T-helper 17 cell (primary cell): ENCODE measurements at regions not wholly inside any gene's neighbourhood (a gene's known extent, or its start where the extent isn't known, plus 50 kb on each side); places are given as distances from the start of the nearest gene placed in this dataset.

Experiments
- ATAC-seq: fragments of 150-1000 bp; cut with Tn5 transposase; 2 replicates; pipeline ENCODE4 v1.10.0; 2021; ENCODE audit warnings: mild to moderate bottlenecking, moderate library complexity
- DNase-seq, 3 donors: peaks; one replicate each; pipeline versions ENCODE4 v3.0.0 to v3.0.0-alpha.2; 2020 to 2021
- H3K9me3 ChIP-seq: one replicate; pipeline ENCODE4 v1.7.0; 2013; ENCODE audit warnings: low read length, mild to moderate bottlenecking; ENCODE audit not compliant: control insufficient read depth, poor library complexity, severe bottlenecking
- H3K27ac Mint-ChIP-seq: one replicate; pipeline ENCODE4 v1.8.0; 2022; ENCODE audit warnings: mild to moderate bottlenecking, moderate library complexity, mixed read lengths
- H3K27me3 Mint-ChIP-seq: one replicate; pipeline ENCODE4 v1.8.0; 2022; ENCODE audit warnings: mixed read lengths
- H3K36me3 Mint-ChIP-seq: one replicate; pipeline ENCODE4 v1.8.0; 2022; ENCODE audit warnings: low read depth, mixed read lengths
- H3K4me1 Mint-ChIP-seq: one replicate; pipeline ENCODE4 v1.8.0; 2022; ENCODE audit warnings: mild to moderate bottlenecking, mixed read lengths
- H3K4me3 Mint-ChIP-seq: one replicate; pipeline ENCODE4 v1.8.0; 2022; ENCODE audit warnings: mild to moderate bottlenecking, moderate library complexity, mixed read lengths

DNA sequence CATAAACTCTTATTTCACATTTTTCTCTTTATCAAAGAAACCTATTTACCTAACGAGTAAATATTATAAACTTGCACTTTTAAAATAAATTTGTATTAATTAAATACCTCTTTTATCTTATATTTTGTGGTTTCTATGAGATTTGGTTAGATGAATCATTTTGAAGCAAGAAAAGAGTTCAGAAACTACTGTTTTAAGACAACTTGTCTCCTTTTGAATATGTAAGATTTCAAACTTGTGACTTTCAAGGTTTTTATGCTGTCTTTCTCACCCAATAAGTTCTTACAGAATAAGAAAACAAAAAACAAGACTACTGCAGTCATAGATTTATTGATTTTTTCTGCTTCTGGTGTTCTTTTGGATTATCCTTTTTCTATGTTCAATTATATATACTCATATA lies 339.0 kb downstream of the SNAPC1 start:
- H3K9me3 ChIP-seq = no peaks in the 10 kb centered on the region
- ATAC-seq (no peak), DNase-seq (no peak)
- H3K27ac Mint-ChIP-seq = no peak overlapping the region
- H3K4me1 Mint-ChIP-seq = no peaks in the 10 kb centered on the region
- no peaks in the 10 kb centered on the region for H3K36me3 Mint-ChIP-seq
- peaks cover 25% of the 10 kb centered on the region for H3K27me3 Mint-ChIP-seq
- H3K4me3 Mint-ChIP-seq = no peak overlapping the region

DNA sequence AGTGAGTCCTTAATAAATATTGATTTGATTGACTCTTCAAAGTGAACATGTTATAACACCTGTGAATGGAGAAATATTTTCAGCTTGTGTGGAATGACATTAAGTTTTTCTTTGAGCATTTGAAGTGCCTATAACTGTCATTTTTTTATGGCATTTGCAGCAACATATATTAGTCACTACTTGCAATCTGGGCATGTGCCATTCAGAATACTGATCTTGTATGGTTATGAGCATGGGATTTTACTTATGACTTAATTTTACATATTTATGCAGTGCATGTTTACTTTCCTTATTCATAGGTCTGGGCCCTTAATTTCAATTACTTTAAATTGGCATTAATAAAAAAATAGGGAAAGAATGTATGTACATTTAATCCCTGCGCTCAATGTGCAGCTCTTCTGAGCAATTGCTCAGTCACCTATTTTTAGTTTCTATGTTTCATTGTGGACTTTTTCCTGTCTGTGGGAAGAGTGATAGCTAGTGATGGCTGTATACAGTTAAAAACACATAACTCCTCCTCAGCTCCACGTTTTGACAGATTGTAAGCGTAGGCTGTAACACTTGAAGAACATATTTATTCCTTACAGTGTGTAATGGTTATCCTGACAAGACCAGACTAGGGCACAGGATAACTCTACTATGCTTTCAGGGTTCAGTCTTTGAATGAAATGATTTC lies 339.6 kb downstream of the SNAPC1 start:
- DNase-seq (no peak), ATAC-seq (no peak)
- no peaks in the 10 kb centered on the region for H3K9me3 ChIP-seq
- Mint-ChIP-seq H3K4me1 (no peaks in the 10 kb centered on the region), H3K4me3 (no peak overlapping the region), H3K27ac (no peak overlapping the region), H3K27me3 (peaks cover 30% of the 10 kb centered on the region), H3K36me3 (no peaks in the 10 kb centered on the region)

DNA sequence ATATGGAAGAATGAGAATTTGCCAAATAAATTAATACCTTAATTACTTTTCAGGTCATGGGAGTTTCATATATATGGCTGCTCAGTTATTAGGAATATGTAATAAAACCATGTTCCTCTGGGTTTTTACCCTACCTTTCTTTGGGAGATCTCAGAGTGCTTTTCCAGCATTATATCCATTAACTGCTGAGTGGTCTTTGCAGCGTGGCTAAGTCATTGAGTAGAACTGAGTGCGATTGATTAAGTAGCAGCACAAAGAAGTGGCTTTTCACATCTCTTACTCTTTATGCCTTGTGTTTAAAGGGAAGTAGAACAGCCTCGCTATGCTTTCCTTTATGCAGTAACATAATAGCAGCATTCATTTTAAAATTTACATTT lies 340.1 kb downstream of the SNAPC1 start:
- no peak for ATAC-seq
- no peak overlapping the region for H3K4me3 Mint-ChIP-seq
- no peak overlapping the region for H3K27ac Mint-ChIP-seq
- H3K4me1 Mint-ChIP-seq = no peaks in the 10 kb centered on the region
- H3K27me3 Mint-ChIP-seq = peaks cover 35% of the 10 kb centered on the region
- DNase-seq = no peak
- no peaks in the 10 kb centered on the region for H3K36me3 Mint-ChIP-seq
- H3K9me3 ChIP-seq = no peaks in the 10 kb centered on the region

DNA sequence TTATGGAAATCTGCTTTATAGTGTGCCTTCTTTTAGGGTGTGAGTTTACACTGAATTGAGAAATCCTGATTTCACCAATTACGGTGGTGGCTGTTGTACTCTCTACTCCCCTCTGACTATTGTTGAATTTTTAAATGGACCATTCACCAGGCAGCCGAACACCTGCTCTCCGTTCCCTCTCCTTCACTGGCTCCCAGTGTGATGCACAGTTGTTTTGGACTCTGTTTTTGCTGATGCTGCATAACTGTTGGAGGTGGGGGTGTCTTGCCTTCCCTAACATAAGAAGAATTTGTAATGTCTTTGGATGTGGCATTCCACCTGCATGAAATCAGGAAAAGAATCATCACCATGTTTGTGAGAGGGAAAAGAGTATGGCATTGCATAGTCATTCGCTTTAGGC lies 341.2 kb downstream of the SNAPC1 start:
- DNase-seq (no peak), ATAC-seq (no peak)
- no peak overlapping the region for H3K4me3 Mint-ChIP-seq
- H3K36me3 Mint-ChIP-seq = no peaks in the 10 kb centered on the region
- H3K27ac Mint-ChIP-seq = no peak overlapping the region
- H3K4me1 Mint-ChIP-seq = no peaks in the 10 kb centered on the region
- H3K27me3 Mint-ChIP-seq = peaks cover 28% of the 10 kb centered on the region
- H3K9me3 ChIP-seq = no peaks in the 10 kb centered on the region

DNA sequence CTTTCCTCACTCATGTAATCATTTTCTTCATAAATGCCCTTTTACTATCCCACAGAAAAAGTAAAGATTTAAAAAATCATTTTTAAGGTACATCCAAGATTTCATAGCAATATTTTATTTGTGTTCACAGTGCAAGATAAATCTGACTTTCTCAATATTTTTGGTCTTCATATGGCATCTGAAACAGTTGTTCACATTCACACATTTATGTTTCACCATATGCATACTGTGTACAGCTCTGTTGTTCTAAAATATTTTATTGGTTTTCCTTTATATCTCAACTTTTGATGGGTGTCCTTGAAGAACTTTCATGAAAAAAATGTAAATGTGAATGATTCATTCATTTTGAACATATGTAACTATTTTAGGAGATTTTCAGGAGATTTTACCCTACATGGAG lies 348.7 kb downstream of the SNAPC1 start:
- H3K27me3 Mint-ChIP-seq = peaks cover 63% of the 10 kb centered on the region
- ATAC-seq (no peak), DNase-seq (no peak)
- H3K9me3 ChIP-seq = no peaks in the 10 kb centered on the region
- H3K4me1 Mint-ChIP-seq = no peaks in the 10 kb centered on the region
- H3K4me3 Mint-ChIP-seq = no peak overlapping the region
- no peak overlapping the region for H3K27ac Mint-ChIP-seq
- no peaks in the 10 kb centered on the region for H3K36me3 Mint-ChIP-seq

DNA sequence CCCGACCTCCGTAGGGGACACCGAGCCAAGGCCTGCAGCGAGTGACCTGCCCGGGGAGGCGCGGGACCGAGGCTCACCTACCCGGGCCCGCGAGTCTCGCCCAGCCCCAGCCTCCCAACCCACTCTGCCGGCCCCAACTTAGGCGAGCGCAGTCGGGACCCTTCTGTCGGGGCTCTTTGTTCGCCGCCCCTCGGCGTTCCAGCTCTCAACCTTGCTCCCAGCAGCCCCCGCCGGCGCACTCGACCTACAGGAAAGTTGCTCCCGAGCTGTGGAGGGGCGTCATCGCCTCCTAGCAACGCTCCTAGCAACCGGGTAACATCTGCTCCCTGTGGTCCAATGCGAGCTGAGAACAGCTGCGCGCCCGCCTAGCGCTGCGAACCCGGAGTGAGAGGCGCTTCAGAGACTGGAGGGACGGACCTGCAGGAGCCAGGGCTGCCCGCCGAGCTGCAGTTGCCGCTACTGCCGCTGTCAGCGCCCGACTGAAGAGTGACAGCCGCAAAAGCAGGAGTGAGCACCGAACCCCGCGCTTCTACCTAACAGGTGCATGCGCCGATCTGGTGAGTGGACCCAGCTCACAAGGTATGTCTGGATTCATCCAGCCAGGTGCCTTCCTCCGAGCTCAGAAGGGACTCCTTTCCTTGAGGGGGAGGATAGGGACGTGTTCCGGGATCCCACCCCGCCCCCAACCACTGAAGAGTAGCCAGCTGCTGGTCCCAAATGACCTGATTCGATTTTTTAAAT lies 355.0 kb downstream of the SNAPC1 start:
- peak; percentile 91 for ATAC-seq
- peaks cover 70% of the 10 kb centered on the region for H3K27me3 Mint-ChIP-seq

DNA sequence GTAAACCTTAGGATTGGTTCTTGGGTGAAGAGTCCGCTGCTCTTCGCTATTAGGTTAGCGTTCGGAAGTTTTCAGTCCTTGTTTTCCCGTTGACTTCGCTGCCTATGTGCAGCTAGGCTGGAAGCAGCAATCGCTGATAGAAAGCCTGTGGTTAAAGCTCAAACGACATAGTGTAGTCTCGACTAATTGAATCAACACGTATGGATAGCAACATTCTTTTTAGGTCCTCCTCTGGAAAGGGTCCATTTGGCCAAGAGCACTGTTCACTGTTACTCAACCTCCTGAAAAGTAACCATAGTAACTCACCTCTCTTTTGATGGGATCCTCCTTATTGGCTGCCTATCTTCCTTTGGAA lies 355.5 kb downstream of the SNAPC1 start:
- H3K27me3 Mint-ChIP-seq = peaks cover 76% of the 10 kb centered on the region
- H3K4me1 Mint-ChIP-seq = peaks cover 5% of the 10 kb centered on the region
- H3K4me3 Mint-ChIP-seq = peak overlapping the region; percentile 39
- no peaks in the 10 kb centered on the region for H3K36me3 Mint-ChIP-seq
- DNase-seq = no peak
- H3K9me3 ChIP-seq = no peaks in the 10 kb centered on the region
- no peak overlapping the region for H3K27ac Mint-ChIP-seq
- no peak for ATAC-seq

More for the DNA sequence above, 355.0 kb downstream of the SNAPC1 start:
- peaks cover 5% of the 10 kb centered on the region for H3K4me1 Mint-ChIP-seq
- H3K36me3 Mint-ChIP-seq = no peaks in the 10 kb centered on the region
- H3K9me3 ChIP-seq = no peaks in the 10 kb centered on the region
- H3K4me3 Mint-ChIP-seq = peak overlapping the region; percentile 39
- no peak overlapping the region for H3K27ac Mint-ChIP-seq
- DNase-seq = peak in 1 of 3 donors; percentile 24

DNA sequence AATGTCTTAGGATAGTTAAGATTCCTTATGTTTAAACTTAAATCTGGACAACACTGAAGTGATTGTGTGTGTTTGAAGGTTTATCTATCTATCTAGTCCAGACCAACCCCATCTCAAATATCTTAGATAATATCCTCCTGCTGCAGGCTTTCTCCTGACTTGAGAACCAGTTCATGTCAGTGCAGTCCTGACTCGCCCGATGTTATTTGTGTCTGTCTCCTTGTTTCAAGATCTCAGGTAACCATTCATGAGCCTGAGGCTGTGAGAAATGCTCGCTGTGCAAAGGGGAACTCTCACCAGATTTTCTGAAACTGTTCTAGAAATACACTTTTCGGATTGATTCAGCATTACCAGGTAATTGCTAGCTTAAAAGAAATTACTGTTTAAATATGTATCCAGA lies 356.2 kb downstream of the SNAPC1 start:
- Mint-ChIP-seq H3K4me1 (peaks cover 5% of the 10 kb centered on the region), H3K4me3 (no peak overlapping the region), H3K27ac (no peak overlapping the region), H3K36me3 (no peaks in the 10 kb centered on the region), H3K27me3 (peaks cover 79% of the 10 kb centered on the region)
- DNase-seq (no peak), ATAC-seq (no peak)
- no peaks in the 10 kb centered on the region for H3K9me3 ChIP-seq

DNA sequence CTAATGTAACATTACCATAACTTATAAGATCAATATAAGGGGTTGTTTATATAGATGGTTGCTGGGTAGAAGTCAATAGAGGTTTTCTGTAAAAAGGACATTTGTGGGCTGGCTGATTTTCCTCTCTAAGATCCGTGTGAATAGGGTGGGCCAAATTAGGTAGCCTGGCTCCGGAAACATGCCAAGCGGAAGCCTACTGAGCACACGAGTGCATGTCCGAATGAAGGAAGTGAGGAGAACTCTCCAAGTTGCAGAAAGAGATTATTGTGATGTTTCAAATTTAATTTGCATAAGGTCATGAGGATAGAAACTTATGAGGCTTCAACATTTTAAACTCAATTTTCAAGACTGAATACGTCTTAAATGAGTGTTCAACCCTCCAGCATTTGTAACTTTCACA lies 356.7 kb downstream of the SNAPC1 start:
- ATAC-seq (no peak), DNase-seq (no peak)
- peaks cover 79% of the 10 kb centered on the region for H3K27me3 Mint-ChIP-seq
- peaks cover 5% of the 10 kb centered on the region for H3K4me1 Mint-ChIP-seq
- H3K36me3 Mint-ChIP-seq = no peaks in the 10 kb centered on the region
- H3K9me3 ChIP-seq = no peaks in the 10 kb centered on the region
- H3K27ac Mint-ChIP-seq = no peak overlapping the region
- no peak overlapping the region for H3K4me3 Mint-ChIP-seq

DNA sequence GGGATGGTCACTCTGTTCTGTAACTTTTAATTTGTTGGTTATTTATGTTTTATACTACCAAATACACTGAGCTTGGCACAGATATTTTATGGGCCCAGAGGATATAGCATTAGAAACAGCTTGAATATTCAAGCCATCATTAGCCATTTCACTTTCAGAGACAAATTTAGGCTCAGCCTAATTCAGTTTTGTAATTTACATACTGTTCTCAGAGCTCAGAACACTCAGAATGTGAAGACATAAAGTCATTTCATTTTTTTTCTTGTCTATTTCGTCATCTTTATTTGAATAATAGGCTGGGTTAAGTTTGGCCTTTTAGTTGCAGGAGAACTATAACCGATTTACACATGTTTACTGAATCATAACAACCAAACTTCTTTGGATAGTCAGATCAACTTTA lies 361.7 kb downstream of the SNAPC1 start:
- ATAC-seq = no peak
- no peaks in the 10 kb centered on the region for H3K9me3 ChIP-seq
- no peak for DNase-seq
- H3K4me3 Mint-ChIP-seq = no peak overlapping the region
- no peaks in the 10 kb centered on the region for H3K36me3 Mint-ChIP-seq
- H3K27me3 Mint-ChIP-seq = peaks cover 79% of the 10 kb centered on the region
- H3K27ac Mint-ChIP-seq = no peak overlapping the region
- H3K4me1 Mint-ChIP-seq = no peaks in the 10 kb centered on the region

DNA sequence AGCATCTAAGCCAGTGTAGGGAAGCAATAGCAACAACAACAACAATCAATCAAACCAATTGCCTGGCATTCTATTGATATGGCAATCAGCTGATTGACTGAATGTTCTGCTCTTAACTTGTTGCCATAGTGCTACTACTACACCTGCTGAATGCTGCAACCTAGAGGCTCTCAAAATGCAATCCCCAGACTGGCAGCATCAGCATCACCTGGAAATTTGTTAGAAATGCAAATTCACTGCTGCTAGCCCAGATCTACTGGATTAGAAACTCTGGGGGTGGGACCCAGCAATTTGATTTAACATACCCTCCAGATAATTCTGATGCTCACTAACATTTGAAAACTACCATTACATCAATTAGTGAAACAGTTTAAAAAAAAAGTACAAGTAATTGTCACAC lies 363.6 kb downstream of the SNAPC1 start:
- Mint-ChIP-seq H3K36me3 (no peaks in the 10 kb centered on the region), H3K27ac (no peak overlapping the region), H3K4me1 (no peaks in the 10 kb centered on the region), H3K27me3 (peaks cover 82% of the 10 kb centered on the region), H3K4me3 (no peak overlapping the region)
- H3K9me3 ChIP-seq = no peaks in the 10 kb centered on the region
- no peak for DNase-seq
- no peak for ATAC-seq

DNA sequence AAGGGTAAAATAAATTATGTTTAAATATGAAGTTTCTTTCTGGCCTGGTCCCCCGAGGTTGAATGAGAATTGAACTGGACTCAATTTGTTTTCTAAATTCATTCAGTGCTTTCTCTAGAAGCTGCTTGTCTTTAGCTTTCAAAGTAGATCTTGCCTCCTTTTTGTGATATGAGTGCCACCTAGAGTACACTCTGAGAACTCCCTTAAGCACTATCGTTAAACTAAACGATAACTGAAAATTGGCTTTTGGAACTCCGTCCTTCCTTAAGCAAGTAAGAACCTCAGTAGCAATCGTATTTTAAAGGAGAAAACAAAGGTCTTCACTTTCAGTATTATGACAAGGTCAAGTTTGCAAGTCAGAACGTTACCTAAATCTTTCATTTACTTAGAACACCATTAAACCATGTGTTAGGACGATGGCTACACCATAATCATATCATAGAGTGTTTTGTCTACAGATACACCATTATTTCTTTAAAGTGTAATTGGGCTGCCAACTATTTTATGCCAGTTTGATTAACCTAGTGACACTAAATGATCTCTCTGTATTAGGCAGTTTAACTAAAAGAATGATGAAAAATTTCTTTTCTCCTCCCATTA lies 364.8 kb downstream of the SNAPC1 start:
- ATAC-seq = peak; percentile 65
- Mint-ChIP-seq H3K4me1 (no peaks in the 10 kb centered on the region), H3K36me3 (no peaks in the 10 kb centered on the region), H3K27ac (no peak overlapping the region), H3K4me3 (no peak overlapping the region), H3K27me3 (peaks cover 82% of the 10 kb centered on the region)
- H3K9me3 ChIP-seq = no peaks in the 10 kb centered on the region
- DNase-seq = no peak

DNA sequence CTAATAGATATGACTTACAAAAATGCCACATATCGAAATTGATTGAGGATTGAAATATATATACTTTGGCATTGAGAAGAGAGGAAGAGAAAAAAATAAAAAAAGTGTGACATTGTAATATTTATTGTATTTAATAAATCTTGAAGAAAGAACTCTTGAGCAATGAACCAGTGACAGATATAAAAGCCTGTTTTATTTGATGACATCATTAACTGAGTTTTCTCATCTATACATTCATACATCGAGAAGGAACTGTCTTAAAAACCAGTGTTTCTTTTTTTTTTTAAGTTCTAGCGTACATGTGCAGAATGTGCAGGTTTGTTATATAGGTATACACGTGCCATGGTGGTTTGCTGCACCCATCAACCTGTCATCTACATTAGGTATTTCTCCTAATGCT lies 368.2 kb downstream of the SNAPC1 start:
- no peaks in the 10 kb centered on the region for H3K4me1 Mint-ChIP-seq
- H3K4me3 Mint-ChIP-seq = no peak overlapping the region
- H3K36me3 Mint-ChIP-seq = no peaks in the 10 kb centered on the region
- no peak overlapping the region for H3K27ac Mint-ChIP-seq
- ATAC-seq (no peak), DNase-seq (no peak)
- H3K27me3 Mint-ChIP-seq = peaks cover 71% of the 10 kb centered on the region
- no peaks in the 10 kb centered on the region for H3K9me3 ChIP-seq
